Astrocyte (in vitro differentiated cells and primary cell): ENCODE measurements at regions not wholly inside any gene's neighbourhood (a gene's known extent, or its start where the extent isn't known, plus 50 kb on each side); places are given as distances from the start of the nearest gene placed in this dataset.

ENCODE experiments used
- DNase-seq: peaks from one replicate; pipeline ENCODE4 v3.0.0-alpha.2; 2010; ENCODE audit warnings: low read depth
- FAIRE-seq: peaks from 2 replicates; lab custom pipeline; 2011; peaks lifted over from hg19 to GRCh38; lab: Jason Lieb, UNC
- H2AFZ ChIP-seq: 2 replicates; pipeline ENCODE4 v1.6.0; 2012; ENCODE audit warnings: low read depth, low read length, inconsistent platforms
- H3K27ac ChIP-seq: 2 replicates; pipeline ENCODE4 v1.5.1; 2011; ENCODE audit warnings: low read depth, low read length, inconsistent platforms
- H3K27me3 ChIP-seq: 2 replicates; pipeline ENCODE4 v1.6.0; 2011; ENCODE audit warnings: low read length, inconsistent platforms; ENCODE audit not compliant: insufficient read depth
- H3K36me3 ChIP-seq: 2 replicates; pipeline ENCODE4 v1.5.1; 2011; ENCODE audit warnings: low read length, inconsistent platforms; ENCODE audit not compliant: insufficient read depth
- H3K4me1 ChIP-seq: 2 replicates; pipeline ENCODE4 v1.5.1; 2011; ENCODE audit warnings: low read length, inconsistent platforms; ENCODE audit not compliant: insufficient read depth
- H3K4me2 ChIP-seq: 2 replicates; pipeline ENCODE4 v1.6.0; 2012; ENCODE audit warnings: low read length, inconsistent platforms
- H3K4me3 ChIP-seq: 2 replicates; pipeline ENCODE4 v1.5.1; 2011; ENCODE audit warnings: low read depth, mild to moderate bottlenecking, low read length, inconsistent platforms; ENCODE audit not compliant: insufficient read depth
- H3K79me2 ChIP-seq: 2 replicates; pipeline ENCODE4 v1.6.0; 2012; ENCODE audit warnings: mild to moderate bottlenecking, low read length, inconsistent platforms; ENCODE audit not compliant: insufficient read depth
- H3K9ac ChIP-seq: 2 replicates; pipeline ENCODE4 v1.6.0; 2012; ENCODE audit warnings: mild to moderate bottlenecking, low read length, inconsistent platforms
- H3K9me3 ChIP-seq: 2 replicates; pipeline ENCODE4 v1.5.1; 2012; ENCODE audit warnings: low read depth, mild to moderate bottlenecking, low read length, inconsistent platforms; ENCODE audit not compliant: insufficient read depth
- H4K20me1 ChIP-seq: 2 replicates; pipeline ENCODE4 v1.6.0; 2012; ENCODE audit warnings: low read length, inconsistent platforms; ENCODE audit not compliant: insufficient read depth
- H3K27ac Mint-ChIP-seq: one replicate; pipeline ENCODE4 v1.8.0; 2021; ENCODE audit warnings: mild to moderate bottlenecking, mixed read lengths; ENCODE audit not compliant: unreplicated experiment
- H3K27me3 Mint-ChIP-seq: one replicate; pipeline ENCODE4 v1.8.0; 2021; ENCODE audit warnings: low read depth, mixed read lengths; ENCODE audit not compliant: unreplicated experiment
- H3K36me3 Mint-ChIP-seq: one replicate; pipeline ENCODE4 v1.8.0; 2021; ENCODE audit warnings: low read depth, mixed read lengths; ENCODE audit not compliant: unreplicated experiment
- H3K4me1 Mint-ChIP-seq: one replicate; pipeline ENCODE4 v1.8.0; 2021; ENCODE audit warnings: low read depth, mixed read lengths; ENCODE audit not compliant: unreplicated experiment
- H3K4me3 Mint-ChIP-seq: one replicate; pipeline ENCODE4 v1.8.0; 2021; ENCODE audit warnings: mild to moderate bottlenecking, moderate library complexity, mixed read lengths; ENCODE audit not compliant: unreplicated experiment
- H3K9me3 Mint-ChIP-seq: one replicate; pipeline ENCODE4 v1.8.0; 2021; ENCODE audit warnings: mild to moderate bottlenecking, mixed read lengths; ENCODE audit not compliant: unreplicated experiment
- CTCF ChIP-seq: IDR thresholded peaks from 2 replicates; pipeline ENCODE4 v1.5.1; 2011; ENCODE audit warnings: low read depth, mild to moderate bottlenecking, inconsistent platforms, low read length, moderate library complexity; ENCODE audit not compliant: insufficient read depth
- EZH2 ChIP-seq: IDR thresholded peaks from 2 replicates; pipeline ENCODE4 v1.6.1; 2012; ENCODE audit warnings: mild to moderate bottlenecking, low read length, inconsistent platforms; ENCODE audit not compliant: insufficient read depth

- peak; percentile 49 for DNase-seq
- Mint-ChIP-seq H3K4me3 (no peak overlapping the region), H3K4me1 (peaks cover 36% of the 10 kb centered on the region), H3K36me3 (no peaks in the 10 kb centered on the region), H3K9me3 (no peaks in the 10 kb centered on the region), H3K27ac (peak overlapping the region; percentile 50), H3K27me3 (no peaks in the 10 kb centered on the region)
- no peaks in the 10 kb centered on the region for H3K36me3 ChIP-seq
- no peaks in the 10 kb centered on the region for H3K79me2 ChIP-seq
- H3K4me1 ChIP-seq = peaks cover 21% of the 10 kb centered on the region
- peak overlapping the region; percentile 76 for H3K9ac ChIP-seq
- peak overlapping the region; percentile 83 for H3K4me2 ChIP-seq
- H3K27me3 ChIP-seq = no peaks in the 10 kb centered on the region
- H3K4me3 ChIP-seq = peak overlapping the region; percentile 59
- no peaks in the 10 kb centered on the region for H4K20me1 ChIP-seq
- no peak for TF ChIP-seq EZH2
- no peak for TF ChIP-seq CTCF
- H2AFZ ChIP-seq = peak overlapping the region; percentile 64
- FAIRE-seq = no peak
- peak overlapping the region; percentile 36 for H3K27ac ChIP-seq
- no peaks in the 10 kb centered on the region for H3K9me3 ChIP-seq
Observed at GRCh38 chr13:80131204-80131603, 209.7 kb downstream of the SPRY2 start.

DNA sequence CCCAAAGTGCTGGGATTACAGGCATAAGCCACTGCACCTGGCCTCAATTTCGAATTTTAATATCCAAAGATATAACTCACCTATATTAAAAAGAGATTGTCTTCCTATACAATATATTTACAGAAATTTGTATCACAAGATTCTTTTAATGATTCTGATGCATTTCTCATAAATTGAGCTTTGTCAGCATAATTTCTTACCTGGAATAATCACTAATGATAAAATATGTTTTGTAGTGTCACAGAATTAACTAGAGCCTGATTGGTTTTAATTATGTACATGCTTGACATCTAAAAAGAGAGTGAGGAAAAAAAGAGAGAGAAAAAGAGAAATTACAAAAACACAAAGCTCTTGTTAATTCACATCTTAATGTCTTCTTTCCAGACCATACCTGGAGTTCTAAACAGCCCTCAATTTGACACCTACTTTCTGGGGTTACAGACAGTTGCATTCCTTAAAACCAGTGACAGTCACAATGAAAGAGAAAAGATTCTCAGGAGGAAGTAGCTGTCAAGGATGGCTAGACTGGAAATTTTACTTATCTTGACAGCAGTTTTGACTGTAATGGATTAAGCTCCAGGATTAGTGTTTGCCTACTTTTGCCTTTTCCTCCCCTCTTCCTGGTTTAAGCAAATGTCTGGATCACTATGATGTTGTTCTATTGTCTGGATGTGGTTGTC lies 214.4 kb downstream of the SPRY2 start:
- Histone ChIP-seq H3K4me2 (no peak overlapping the region), H3K27ac (no peak overlapping the region), H3K27me3 (no peaks in the 10 kb centered on the region), H3K36me3 (no peaks in the 10 kb centered on the region), H3K9ac (no peak overlapping the region), H2AFZ (no peak overlapping the region), H3K4me1 (no peaks in the 10 kb centered on the region), H3K4me3 (no peak overlapping the region), H3K9me3 (no peaks in the 10 kb centered on the region), H4K20me1 (no peaks in the 10 kb centered on the region), H3K79me2 (no peaks in the 10 kb centered on the region)
- Mint-ChIP-seq H3K27ac (peak overlapping the region; percentile 36), H3K9me3 (no peaks in the 10 kb centered on the region), H3K4me3 (no peak overlapping the region), H3K27me3 (no peaks in the 10 kb centered on the region), H3K4me1 (peaks cover 16% of the 10 kb centered on the region), H3K36me3 (no peaks in the 10 kb centered on the region)
- no peak for FAIRE-seq
- TF ChIP-seq EZH2 = no peak
- TF ChIP-seq CTCF = no peak
- DNase-seq = no peak

- H3K4me1 Mint-ChIP-seq = peaks cover 19% of the 10 kb centered on the region
- Histone ChIP-seq H3K9ac (no peak overlapping the region), H3K36me3 (no peaks in the 10 kb centered on the region), H3K4me2 (no peak overlapping the region), H3K4me3 (no peak overlapping the region), H2AFZ (no peak overlapping the region), H3K79me2 (no peaks in the 10 kb centered on the region), H3K4me1 (no peaks in the 10 kb centered on the region), H4K20me1 (no peaks in the 10 kb centered on the region), H3K9me3 (no peaks in the 10 kb centered on the region), H3K27ac (no peak overlapping the region), H3K27me3 (no peaks in the 10 kb centered on the region)
- H3K36me3 Mint-ChIP-seq = no peaks in the 10 kb centered on the region
- no peaks in the 10 kb centered on the region for H3K27me3 Mint-ChIP-seq
- no peak overlapping the region for H3K4me3 Mint-ChIP-seq
- H3K9me3 Mint-ChIP-seq = no peaks in the 10 kb centered on the region
- TF ChIP-seq CTCF (no peak), EZH2 (no peak)
- DNase-seq = no peak
- peak overlapping the region; percentile 88 for H3K27ac Mint-ChIP-seq
- no peak for FAIRE-seq
Observed at GRCh38 chr13:80123945-80124344, 217.0 kb downstream of the SPRY2 start.
